Right atrium auricular region (tissue), 2 donors: ENCODE measurements at regions not wholly inside any gene's neighbourhood (a gene's known extent, or its start where the extent isn't known, plus 50 kb on each side); places are given as distances from the start of the nearest gene placed in this dataset.

ENCODE experiments used
- DNase-seq: peaks from one replicate; pipeline ENCODE4 v3.0.0-alpha.2; 2019; ENCODE audit warnings: low spot score
- H3K27ac ChIP-seq, 2 donors: fragments of 200-600 bp; sonication (generic); 1 replicate in 1 of 2; 2 replicates in 1 of 2; pipeline ENCODE4 v1.5.1; 2016 to 2019
- H3K27me3 ChIP-seq, 2 donors: fragments of 200-600 bp; sonication (generic); one replicate each; pipeline versions ENCODE4 v1.5.1 to v1.6.0; 2017 to 2019
- H3K36me3 ChIP-seq: fragments of 200-600 bp; sonication (generic); one replicate; pipeline ENCODE4 v1.5.1; 2016
- H3K4me1 ChIP-seq, 2 donors: fragments of 200-600 bp; sonication (generic); one replicate each; pipeline versions ENCODE4 v1.5.1 to v1.6.0; 2017 to 2019
- H3K4me3 ChIP-seq, 2 donors: fragments of 200-600 bp; sonication (generic); 1 replicate in 1 of 2; 2 replicates in 1 of 2; pipeline ENCODE4 v1.5.1; 2017 to 2019; ENCODE audit warnings: mild to moderate bottlenecking in 1 of 2, moderate library complexity in 1 of 2
- H3K9me3 ChIP-seq, 2 donors: fragments of 200-600 bp; sonication (generic); one replicate each; pipeline ENCODE4 v1.5.1; 2019
- CTCF ChIP-seq, 2 donors: fragments of 200-600 bp; sonication (generic); IDR thresholded peaks; one replicate each; pipeline ENCODE4 v1.5.1; 2019; ENCODE audit warnings: antibody characterized with exemption in 2 of 2

DNA sequence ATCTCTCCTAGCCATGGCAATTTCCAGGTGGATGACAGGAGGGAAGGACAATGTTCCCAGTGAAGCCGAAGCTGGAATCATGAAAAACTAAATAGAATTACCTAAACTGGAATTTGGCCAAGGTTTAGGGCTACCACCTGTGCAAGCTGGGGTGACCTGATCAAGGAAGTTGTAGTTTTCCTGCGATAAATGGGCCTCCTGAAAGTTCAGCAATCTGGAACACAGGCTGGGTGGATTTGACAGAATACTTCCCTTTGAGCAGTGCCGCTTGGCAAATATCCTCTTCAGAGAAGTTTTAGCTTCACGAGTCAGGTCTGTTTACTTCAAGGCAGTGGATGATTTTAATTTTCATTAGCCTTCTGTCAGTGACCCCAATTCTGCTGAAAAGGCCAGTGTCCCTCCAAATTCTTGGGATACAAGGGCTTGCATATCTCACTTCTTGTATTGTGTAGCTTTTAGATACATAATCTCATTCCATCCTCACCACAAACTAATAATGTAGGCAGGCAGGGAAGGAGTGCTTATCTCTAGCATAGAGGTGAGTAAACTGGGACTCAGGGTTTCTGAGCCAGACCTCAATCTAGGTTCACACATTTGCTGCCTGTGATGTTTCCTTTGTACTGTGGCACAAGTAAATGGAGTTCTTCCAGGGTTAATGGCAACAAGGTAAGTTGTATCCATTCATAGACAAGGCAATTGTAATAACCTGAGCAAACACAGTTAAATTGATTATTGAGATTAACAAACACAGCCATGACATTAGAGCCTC lies 349.4 kb downstream of the NUF2 start:
- Histone ChIP-seq H3K36me3 (no peaks in the 10 kb centered on the region), H3K27ac (no peak overlapping the region), H3K9me3 (no peaks in the 10 kb centered on the region), H3K27me3 (no peaks in the 10 kb centered on the region), H3K4me1 (no peaks in the 10 kb centered on the region), H3K4me3 (no peak overlapping the region)
- no peak for TF ChIP-seq CTCF (IDR thresholded peaks at IDR 0.05)
- no peak for DNase-seq

- Histone ChIP-seq H3K27ac (no peak overlapping the region), H3K4me1 (no peaks in the 10 kb centered on the region), H3K36me3 (no peaks in the 10 kb centered on the region), H3K9me3 (no peaks in the 10 kb centered on the region), H3K27me3 (no peaks in the 10 kb centered on the region), H3K4me3 (no peak overlapping the region)
- DNase-seq = no peak
- no peak for TF ChIP-seq CTCF (IDR thresholded peaks at IDR 0.05)
These were observed 351.4 kb downstream of the NUF2 start for GRCh38 chr1:163672976-163673758.

GRCh38 chr1:163673759-163674151 lies 352.0 kb downstream of the NUF2 start:
- H3K36me3 ChIP-seq = no peaks in the 10 kb centered on the region
- DNase-seq = no peak
- H3K4me3 ChIP-seq = no peak overlapping the region
- H3K4me1 ChIP-seq = no peaks in the 10 kb centered on the region
- H3K27ac ChIP-seq = no peak overlapping the region
- no peak for TF ChIP-seq CTCF (IDR thresholded peaks at IDR 0.05)
- H3K27me3 ChIP-seq = no peaks in the 10 kb centered on the region
- H3K9me3 ChIP-seq = no peaks in the 10 kb centered on the region

DNA sequence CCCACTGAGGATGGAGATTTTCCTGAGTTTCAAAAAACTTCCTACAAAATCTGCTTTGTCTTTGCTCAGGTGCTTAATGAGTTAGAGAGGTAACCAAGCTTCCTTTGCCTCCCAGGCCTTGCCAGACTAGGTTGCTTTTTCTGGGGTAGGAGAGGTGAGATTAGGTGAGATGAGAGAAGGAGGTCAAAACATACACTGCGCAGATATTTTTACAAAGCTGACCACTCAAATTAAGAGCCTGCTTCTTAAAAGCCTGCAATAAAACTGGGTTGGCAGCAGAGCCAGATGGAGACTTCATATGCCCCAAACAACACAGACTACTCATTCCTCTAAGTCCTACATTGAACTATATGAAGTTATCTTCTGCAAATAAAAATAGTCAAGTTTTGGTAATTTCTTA lies 352.5 kb downstream of the NUF2 start:
- Histone ChIP-seq H3K27ac (no peak overlapping the region), H3K9me3 (no peaks in the 10 kb centered on the region), H3K4me3 (no peak overlapping the region), H3K4me1 (no peaks in the 10 kb centered on the region), H3K36me3 (no peaks in the 10 kb centered on the region), H3K27me3 (no peaks in the 10 kb centered on the region)
- TF ChIP-seq CTCF (IDR thresholded peaks at IDR 0.05) = no peak
- DNase-seq = no peak

DNA sequence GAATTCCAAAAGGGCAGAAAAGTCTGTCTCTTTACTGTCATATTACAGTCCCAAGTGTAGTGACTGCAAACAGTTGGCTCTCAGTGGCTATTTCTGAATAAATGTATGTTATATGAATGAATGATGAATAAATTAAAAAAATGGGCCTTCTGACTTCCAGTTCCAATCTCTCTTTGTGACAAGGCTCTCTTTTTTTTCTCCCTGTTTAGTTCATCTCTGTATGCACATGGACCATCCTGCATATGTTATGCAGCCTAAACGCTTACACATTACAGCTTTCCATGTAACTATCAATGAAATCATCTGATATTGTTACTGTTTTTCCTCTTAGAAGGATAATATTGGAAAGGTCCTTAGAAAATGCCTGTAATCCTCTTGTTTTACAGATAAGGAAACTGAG lies 363.0 kb downstream of the NUF2 start:
- peaks cover 0 to 24% of the 10 kb centered on the region in 2 donors for H3K9me3 ChIP-seq
- no peaks in the 10 kb centered on the region for H3K27me3 ChIP-seq
- DNase-seq = no peak
- no peaks in the 10 kb centered on the region for H3K36me3 ChIP-seq
- H3K4me3 ChIP-seq = no peak overlapping the region
- H3K4me1 ChIP-seq = no peaks in the 10 kb centered on the region
- TF ChIP-seq CTCF (IDR thresholded peaks at IDR 0.05) = no peak
- H3K27ac ChIP-seq = no peak overlapping the region
